Loucy (cell line): ENCODE measurements at regions not wholly inside any gene's neighbourhood (a gene's known extent, or its start where the extent isn't known, plus 50 kb on each side); places are given as distances from the start of the nearest gene placed in this dataset.

Experiments
- EZH2phosphoT487 ChIP-seq: fragments of 200-600 bp; IDR thresholded peaks from 2 replicates; pipeline ENCODE4 v1.6.1; 2018; ENCODE audit warnings: antibody characterized with exemption, mild to moderate bottlenecking, moderate library complexity, borderline replicate concordance
- TF ChIP-seq, protein P1 (sequence below): fragments of 200-600 bp; sonication (generic); conservative IDR thresholded peaks from 2 replicates; pipeline ENCODE4 v1.5.1; 2014; ENCODE audit warnings: mild to moderate bottlenecking, antibody characterized with exemption, low read length

DNA sequence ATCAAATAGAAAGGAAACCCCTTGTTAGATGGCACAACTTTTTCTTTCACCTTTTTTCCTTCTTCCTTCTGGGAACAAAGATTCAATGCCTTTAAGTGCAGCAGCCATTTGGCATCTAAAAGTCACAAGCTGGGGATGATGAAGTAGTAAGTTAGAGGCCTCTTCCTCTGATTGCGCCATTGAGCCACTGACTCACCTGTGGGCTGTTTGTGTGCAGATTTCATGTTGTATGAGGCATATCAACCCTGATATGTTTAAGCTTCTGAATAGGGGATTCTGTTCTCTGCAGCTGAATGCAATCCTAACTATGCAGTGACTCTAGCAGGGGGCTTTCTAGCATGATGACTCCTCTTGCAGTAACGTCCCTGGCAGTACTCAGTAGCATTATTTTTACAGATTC lies 599.9 kb downstream of the CSNK1G3 start:
- TF ChIP-seq, protein P1, sequence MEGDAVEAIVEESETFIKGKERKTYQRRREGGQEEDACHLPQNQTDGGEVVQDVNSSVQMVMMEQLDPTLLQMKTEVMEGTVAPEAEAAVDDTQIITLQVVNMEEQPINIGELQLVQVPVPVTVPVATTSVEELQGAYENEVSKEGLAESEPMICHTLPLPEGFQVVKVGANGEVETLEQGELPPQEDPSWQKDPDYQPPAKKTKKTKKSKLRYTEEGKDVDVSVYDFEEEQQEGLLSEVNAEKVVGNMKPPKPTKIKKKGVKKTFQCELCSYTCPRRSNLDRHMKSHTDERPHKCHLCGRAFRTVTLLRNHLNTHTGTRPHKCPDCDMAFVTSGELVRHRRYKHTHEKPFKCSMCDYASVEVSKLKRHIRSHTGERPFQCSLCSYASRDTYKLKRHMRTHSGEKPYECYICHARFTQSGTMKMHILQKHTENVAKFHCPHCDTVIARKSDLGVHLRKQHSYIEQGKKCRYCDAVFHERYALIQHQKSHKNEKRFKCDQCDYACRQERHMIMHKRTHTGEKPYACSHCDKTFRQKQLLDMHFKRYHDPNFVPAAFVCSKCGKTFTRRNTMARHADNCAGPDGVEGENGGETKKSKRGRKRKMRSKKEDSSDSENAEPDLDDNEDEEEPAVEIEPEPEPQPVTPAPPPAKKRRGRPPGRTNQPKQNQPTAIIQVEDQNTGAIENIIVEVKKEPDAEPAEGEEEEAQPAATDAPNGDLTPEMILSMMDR, result no peak
- TF ChIP-seq EZH2phosphoT487, result no peak
